ENCODE measurements at regions not wholly inside any gene's neighbourhood (a gene's known extent, or its start where the extent isn't known, plus 50 kb on each side); places are given as distances from the start of the nearest gene placed in this dataset.
"Not testable (repeated sequence)": the region's sequence is repeated elsewhere in the genome, so short reads cannot be mapped to it uniquely, and the experiment has no call there.

DNA sequence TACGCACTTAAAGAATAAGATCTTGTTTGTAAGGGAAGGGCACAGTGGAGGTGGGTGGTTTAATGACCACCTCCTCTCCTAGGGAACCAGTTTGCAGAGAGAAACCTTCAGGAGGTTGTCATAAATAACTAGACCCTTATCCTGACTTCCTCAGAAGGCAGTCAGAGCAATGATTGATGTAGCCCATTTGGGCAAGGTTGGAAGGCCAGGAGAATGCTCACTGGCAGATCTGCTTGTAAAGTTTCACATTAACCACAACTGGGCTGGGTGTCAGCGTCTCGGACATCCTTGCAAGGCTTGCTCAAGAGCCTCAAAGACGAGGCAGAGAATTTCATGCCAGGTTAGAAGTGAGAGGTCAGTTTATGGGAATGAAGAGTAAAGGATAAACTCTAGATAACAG is 87.6 kb upstream of the TRABD2B start:
- DNase-seq (ENCODE audit: low spot score) (peak; percentile 60), FAIRE-seq (peak; percentile 94)

DNA sequence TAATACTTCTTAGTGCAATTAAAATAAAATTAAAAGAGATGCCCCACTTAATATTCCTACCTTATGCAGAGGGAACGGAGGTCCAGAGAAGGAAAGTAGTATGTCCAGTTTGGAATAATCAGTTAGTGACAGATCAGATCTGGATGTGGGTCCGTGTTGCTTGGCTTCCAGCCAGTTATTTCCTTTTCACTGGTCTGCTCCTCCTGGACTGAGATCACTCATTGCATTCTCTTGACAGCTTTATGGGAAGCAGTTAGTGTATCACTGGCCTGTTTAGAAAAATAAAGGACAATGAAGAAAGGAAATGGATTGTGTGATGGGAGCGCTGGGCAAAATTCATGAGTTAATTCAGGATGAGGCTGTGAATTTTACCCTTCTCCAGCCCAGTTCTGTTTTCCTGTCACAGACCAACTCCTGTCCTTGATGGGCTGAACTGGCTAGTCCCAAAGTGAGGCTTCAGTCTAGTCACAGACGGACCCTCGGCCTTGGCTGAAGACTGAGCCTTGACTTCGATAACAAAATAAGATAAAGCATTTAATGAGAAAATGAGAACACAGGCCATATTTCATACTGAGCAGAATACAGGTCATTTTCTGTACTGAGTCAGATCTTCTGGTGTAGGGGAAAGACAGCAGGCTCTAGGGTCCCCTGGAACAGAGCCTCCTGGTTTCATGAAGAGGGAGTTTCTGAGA is 85.2 kb upstream of the TRABD2B start:
- FAIRE-seq (peak; percentile 82), DNase-seq (ENCODE audit: low spot score) (peak; percentile 68)

DNA sequence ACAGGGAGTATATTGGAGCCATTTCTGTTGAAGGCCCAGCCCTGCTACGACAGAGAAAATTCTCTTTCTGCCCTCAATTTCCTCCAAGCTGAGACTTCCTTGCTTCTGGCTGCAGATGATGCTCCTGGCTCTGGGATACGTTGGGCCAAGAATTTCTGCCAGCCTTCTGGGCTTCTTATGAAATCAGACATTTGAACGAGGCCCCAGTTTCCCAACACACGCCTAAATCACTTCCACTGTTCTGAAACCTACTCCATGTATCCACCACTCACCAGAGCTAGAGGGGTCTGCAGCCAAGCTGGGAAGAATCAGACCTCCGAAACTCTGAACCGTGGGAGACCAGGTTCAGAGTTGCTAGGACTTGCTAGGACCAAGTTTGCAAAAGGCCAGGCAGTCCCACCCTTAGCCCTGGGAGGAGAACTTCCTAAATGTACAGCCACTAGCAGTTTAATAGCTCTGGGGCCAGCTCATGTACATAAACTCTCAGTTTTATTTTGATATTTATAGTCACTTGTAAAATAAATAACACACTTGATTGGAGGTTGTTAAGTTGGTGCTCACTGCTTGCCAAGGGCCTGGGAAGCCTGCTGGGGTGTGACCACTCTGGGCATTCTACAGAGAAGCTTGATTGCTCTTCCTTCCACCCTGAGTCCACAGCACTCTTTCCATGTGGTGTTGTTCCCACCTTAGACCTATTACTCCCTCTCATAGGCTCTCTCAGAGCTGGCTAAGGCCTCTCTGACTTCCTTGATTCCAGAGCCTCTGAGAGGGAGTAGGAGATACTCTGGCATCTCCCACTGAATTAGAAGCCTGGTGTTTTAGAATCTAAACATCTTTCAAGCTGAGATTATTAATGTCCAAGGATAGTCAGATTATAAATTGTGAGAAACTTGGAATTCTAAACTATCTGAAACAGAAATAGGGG is 83.4 kb upstream of the TRABD2B start:
- no peak for DNase-seq (ENCODE audit: low spot score)
- no peak for FAIRE-seq

DNA sequence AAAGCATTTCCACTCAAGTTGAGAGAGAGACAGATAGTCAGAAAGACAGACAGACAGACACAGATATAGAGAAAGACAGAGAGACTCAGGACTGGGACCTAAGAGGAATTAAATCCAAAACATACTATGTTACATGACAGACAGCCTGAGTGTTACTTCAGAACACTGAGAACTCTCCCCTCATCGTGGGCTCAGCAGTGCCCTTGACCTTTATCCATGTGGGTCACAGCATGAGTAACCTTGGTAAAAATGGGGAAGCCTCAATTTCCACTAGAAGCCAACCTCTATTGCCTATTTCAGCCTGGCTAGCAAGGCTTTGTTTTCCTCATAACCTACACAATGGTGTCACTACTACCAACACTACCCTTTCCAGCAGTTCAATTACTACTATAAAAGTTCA is 81.9 kb upstream of the TRABD2B start:
- no peak for FAIRE-seq
- no peak for DNase-seq (ENCODE audit: low spot score)

DNA sequence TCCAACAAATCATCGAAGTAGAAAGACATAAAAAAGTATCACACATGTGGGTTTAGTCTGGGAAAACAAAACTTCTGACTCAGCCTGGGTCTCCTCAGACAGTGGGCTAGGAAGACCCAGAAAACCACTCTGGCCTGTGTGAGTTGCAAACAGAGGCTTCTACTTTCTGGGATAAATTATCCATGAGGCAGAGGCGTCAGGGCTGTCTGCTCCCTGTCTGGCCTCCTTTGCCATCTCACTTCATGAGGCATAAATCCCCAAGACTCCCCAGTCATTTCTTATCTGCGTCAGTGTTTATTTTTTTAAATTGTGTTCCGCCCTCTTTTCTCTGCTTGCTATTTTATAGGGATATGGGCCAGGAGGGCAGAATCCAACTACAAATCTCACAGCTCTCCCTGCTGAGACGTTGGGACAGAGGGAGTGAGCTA is 80.6 kb upstream of the TRABD2B start:
- FAIRE-seq (no peak), DNase-seq (ENCODE audit: low spot score) (no peak)

DNA sequence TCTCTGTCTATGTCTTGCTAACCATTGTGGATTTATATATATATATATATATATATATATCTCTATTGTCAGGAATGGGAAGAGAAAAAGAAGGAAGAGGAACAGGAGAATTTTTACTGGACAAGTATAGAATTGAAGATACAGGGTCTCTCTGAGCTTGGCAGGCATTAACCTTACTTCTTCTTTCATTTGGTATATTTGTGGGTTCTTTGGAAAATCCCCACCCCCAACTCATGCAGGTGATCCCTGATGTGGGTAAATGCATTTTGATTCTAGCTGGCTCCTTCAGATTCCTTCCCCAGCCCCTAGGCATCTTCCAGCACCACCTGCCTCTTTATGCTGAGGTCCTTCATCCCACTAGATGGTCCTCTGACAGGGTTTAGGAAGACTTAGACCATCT is 78.8 kb upstream of the TRABD2B start:
- FAIRE-seq, result no peak
- no peak for DNase-seq (ENCODE audit: low spot score)

DNA sequence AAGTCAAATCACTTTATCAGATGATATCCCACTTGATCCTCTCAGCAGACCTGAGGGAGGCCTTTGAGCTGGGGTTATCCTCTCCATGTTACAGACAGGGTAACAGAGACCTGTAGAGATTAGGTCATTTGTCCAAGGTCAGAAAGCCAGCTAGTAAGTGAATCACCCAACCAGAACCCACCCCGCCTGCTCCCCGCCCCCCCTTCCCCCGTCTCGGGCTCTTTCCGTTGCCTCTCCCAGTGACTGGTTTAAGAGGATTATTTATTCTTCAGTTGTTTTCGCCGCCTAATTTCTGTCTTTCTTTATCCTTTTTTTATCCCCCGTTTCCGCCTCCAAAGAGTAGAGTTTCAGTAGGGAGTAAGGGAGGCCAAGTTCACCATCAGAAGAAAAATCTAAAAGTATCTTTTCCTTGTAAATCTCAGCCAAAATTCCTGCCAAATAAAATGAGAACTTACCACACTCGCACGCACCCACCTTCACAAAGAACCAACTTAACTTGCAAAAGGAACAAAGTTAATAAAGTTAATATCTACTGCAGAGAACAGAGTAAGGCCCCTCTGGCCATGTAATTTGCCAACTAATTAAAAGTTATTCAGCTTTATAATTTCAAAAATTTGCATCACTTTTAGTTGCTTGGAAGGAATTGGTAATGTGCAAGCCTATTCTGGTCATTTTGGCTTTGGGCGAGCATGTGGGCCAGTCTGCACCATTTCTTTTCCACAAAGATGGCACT is 76.8 kb upstream of the TRABD2B start:
- FAIRE-seq, result peak; percentile 67
- peak; percentile 65 for DNase-seq (ENCODE audit: low spot score)

DNA sequence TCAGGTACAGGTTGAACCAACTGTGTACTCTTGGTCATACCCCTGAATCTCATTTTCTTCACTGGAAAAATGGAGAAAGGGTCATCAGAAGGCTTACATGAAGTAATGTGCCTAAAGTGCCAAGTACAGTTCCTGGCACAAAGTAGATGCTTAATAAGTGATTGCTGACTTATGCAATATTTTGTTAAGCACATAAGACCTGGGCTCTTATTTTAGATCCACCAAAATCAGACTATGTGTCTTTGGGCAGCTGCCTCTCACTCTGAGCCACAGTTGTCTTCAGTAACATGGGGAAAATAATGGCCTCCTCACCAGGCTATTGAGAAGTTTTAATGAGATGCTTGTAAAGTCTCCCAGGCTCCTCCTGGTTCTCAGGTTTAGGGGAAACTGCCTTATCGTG is 74.3 kb upstream of the TRABD2B start:
- FAIRE-seq (no peak), DNase-seq (ENCODE audit: low spot score) (no peak)

DNA sequence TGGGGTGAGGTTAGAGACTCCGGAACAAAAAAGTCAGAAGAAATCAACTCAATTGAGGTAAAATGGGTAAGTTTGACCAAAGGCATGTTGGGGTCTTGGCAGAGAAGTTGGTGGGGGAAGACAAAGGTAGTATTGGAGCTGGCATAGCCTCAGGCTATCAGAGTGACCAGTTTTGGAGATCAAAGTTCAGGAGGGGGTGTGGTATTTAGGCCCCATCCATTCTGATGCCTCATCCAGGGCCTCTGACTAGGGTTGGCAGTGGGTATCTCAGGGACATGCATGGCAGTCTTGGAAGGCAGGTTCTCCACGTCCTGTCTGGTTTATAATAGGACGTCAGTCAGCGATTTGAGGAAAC is 73.2 kb upstream of the TRABD2B start:
- FAIRE-seq (no peak), DNase-seq (ENCODE audit: low spot score) (no peak)

DNA sequence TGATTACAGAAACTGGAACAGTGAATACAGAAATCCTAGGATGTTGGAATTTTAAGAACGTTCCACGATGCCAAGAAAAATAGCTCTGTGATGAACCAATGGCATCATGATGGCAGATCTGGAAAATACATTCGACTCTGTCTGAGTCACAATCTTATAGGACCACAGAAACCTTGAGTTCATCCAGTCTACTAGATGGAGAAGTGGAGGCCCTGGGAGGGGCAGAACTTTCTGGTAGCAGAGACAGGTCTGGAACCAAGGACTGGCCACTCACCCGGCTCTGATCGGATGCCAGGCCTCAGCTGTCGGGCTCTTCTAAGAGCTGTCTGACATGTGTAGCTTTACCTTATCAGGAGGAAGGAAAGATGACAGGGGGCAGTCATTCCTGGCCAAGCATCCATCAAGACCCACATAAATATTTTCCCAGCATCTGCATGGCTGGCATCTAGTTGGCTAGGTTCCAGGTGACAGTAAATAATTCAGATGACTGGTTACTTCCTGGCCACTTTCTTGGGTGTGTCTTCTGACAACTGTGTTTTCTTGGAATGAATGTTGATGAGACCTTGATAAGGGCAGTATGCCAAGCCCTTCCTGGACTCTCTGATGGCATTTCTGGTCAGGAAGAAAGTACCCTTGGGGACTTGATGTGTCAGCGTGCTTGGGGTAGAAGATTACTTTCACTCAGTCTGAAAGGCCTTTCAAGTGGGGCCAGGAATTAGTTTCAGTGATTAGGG is 72.6 kb upstream of the TRABD2B start:
- peak; percentile 96 for FAIRE-seq
- peak; percentile 95 for DNase-seq (ENCODE audit: low spot score)

DNA sequence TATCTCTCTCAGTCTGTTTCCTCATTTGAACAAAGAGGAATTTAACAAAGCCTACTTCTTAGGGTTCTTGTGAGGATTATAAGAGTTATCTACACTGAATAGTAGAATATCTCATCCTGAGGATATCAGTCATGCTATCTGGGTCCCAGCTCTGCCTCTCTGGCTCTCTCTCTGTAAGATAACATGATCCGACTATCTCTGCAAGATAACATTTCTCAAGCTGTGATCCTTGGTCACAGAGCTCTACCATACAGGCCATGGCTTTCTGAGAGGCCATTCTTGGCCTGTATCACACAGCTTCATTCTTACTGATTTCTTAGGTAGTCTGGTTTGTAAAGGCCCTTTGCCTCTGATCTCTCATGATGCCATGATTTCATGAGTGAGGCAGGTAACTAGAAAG is 71.0 kb upstream of the TRABD2B start:
- FAIRE-seq (no peak), DNase-seq (ENCODE audit: low spot score) (no peak)

DNA sequence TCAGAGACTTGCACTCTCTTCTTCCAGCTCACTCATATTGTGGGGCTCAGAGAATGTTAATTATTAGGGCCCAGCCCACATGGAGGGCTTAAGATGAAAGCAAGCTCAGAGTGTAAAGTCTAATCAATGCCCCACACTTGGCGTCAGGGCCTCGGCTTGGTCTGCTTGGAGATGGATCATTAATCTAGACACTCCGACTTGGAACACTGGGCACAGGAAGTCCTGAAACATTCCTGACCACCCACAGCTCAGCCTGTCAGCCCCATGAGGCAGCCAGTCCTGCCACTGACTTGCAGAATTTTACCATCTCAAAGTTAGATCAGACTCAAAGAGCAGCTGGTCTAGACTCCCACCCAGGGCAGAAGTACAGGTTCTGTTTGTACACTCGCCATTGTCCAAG is 69.8 kb upstream of the TRABD2B start:
- DNase-seq (ENCODE audit: low spot score) (peak; percentile 84), FAIRE-seq (peak; percentile 93)

DNA sequence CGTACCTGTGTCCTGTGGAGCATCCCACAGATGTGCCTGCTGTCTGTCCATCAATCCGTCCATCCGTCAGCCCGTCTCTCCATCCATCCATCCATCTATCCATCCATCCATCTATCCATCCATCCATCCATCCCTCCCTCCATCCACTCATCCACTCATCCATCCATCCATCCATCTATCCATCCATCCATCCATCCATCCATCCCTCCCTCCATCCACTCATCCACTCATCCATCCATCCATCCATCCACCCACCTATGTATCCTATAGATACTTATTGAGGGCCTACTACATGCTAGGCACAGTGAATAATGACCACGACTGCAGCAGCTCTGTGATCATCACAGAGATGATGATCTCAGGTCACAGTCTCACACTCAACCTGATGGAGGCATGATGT is 67.5 kb upstream of the TRABD2B start:
- not testable (repeated sequence) for FAIRE-seq; DNase-seq (ENCODE audit: low spot score)

DNA sequence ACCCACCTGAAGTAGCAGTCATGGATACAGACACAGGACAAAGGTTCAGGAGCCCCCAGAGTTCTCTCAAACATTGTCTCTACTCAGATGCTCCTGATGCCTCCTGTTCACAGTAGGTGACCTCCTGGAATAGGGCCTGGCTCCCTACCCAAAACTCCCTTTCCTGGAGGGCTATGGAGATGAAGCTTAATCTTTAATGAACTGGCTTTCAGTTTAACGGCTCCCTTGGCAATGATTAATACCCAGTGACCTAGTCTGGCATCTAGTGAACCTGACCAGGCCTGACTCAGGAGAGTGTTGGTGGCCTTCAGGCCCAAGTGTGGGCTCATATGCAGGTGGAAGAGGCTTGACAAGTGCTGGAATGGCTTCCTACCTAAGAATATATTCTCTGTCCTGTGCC is 65.2 kb upstream of the TRABD2B start:
- FAIRE-seq, result peak; percentile 97
- peak; percentile 76 for DNase-seq (ENCODE audit: low spot score)

DNA sequence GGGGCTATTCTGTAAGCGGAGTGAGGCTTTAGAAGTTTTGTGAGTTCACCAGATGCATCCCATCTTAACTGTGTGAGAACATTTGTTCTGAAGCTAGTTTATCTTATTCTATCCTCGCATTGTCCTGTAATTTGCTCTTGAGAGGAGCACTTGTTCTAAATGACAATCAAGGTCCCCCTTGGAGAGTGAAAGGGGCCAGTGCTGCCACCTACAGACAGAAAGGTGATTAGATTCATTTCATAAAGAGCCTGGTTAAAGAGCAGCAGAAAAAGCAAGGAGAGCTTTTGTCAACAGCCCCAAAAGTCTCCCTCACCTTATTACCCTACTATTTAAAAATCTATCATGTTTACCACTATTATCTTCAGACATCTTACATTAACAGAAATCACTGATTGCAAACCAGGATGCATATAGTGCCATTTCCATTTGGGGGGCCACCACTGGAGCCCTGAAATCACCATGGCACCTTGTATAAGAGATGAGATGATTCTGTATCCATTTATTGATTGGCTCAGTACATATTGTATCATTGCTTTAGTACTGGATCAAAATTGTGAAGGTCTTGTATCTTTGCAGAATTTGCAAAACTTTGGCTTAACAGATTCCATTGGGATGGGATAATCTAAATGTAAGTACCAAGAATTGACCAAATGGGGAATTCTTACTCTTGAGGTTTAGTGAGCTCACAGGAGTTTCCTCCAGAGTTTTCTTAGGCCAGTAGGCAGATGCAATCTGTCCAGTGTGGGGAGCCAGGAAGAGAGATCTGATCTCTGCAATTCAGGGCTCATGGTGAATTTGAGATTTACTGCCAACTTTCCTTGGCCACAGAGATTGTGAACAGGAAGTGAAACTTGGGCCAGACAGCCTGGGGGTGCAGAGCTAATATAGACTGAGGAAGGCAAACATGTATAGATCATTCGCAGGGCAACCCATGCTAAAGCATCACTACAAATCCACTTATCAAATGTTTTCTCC is 64.3 kb upstream of the TRABD2B start:
- peak; percentile 60 for DNase-seq (ENCODE audit: low spot score)
- peak; percentile 74 for FAIRE-seq

DNA sequence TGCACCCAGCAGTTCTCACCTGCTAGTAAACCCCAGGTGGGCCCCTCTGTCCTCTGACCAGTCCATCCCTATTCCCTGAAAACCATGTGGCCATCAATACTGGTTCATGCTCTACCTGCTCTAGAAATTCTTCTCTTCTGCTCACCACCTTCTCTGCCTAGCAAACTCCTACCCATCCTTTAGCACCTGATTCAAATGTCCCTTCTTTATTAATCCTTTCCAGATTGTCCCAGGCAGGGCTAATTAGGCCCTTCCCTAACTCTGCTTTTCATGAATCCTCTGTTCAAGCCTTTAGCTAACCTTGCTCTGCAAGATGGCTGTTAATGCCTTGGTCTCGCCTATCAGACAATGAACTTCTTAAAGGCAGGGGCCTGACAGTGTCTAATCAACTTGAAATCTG is 62.1 kb upstream of the TRABD2B start:
- no peak for FAIRE-seq

DNA sequence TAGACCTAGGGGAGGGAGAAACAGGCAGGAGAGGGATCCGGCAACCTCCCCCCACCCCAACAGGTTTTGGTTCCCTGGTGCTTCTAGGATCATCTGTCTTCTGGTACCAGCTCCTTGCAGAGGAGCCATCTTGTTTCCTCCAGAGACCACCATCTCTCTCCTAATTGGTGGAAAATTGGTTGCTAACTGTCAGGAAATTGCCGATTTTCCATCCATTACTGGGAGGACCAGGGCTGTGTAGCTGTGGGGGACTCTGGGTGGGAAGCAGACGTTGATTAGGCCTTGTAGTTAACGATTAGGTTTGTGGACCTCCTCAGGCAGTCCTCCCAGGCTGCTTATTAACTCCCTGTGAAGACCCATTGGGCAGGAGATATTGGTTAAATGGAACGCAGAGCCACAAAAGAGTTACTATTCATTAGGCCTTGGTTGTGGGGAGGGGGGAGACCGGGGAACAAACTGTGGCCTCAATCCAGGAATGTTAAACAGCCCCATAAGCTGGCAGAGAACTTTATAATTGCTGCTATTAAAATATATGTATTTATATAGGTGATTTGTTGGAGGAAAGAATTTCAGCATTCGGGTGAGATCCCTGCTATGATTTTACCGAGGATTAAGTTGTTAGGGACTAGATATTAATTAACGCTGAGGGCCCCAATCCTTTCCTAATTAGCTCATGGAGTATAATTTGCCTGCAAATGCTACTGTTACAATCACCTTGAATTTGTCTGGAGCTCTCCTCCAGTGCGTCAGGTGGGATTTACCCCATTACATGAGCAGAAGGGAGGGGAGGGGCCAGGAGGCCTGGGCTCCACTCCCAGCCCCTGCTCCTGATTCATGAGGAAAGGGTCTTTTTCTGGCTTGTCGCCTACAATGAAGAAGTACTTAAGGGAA is 61.2 kb upstream of the TRABD2B start:
- DNase-seq (ENCODE audit: low spot score), result no peak
- FAIRE-seq, result no peak

More for the DNA sequence above, 62.1 kb upstream of the TRABD2B start:
- no peak for DNase-seq (ENCODE audit: low spot score)

DNA sequence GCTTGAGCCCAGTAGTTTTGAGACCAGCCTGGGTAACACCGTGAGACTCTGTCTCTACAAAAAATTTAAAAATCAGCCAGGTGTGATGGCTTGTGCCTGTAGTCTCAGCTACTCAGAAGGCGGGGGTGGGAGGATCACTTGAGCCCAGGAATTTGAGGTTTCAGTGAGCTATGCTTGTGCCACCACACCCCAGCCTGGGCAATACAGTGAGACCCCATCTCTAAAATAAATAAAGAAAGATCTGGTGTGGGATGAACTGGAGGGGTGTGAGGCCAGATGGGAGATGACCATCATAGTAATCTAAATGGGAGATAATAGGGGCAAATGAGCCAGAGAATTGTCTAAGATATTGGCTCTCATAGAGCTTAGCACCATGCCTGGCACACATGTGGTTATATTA is 60.1 kb upstream of the TRABD2B start:
- no peak for FAIRE-seq

More for the DNA sequence above, 60.1 kb upstream of the TRABD2B start:
- DNase-seq (ENCODE audit: low spot score), result no peak

Measured in RCC 7860 (cell line).